UCSD-AML1 (cell line): ENCODE measurements at regions not wholly inside any gene's neighbourhood (a gene's known extent, or its start where the extent isn't known, plus 50 kb on each side); places are given as distances from the start of the nearest gene placed in this dataset.
A peak's percentile ranks its signal among the peaks of the same experiment; 100 is the strongest.

Source experiments
- DNase-seq: peaks from one replicate; lab custom pipeline; 2025; ENCODE audit not compliant: unreplicated experiment; lab: John Stamatoyannopoulos, UW

DNA sequence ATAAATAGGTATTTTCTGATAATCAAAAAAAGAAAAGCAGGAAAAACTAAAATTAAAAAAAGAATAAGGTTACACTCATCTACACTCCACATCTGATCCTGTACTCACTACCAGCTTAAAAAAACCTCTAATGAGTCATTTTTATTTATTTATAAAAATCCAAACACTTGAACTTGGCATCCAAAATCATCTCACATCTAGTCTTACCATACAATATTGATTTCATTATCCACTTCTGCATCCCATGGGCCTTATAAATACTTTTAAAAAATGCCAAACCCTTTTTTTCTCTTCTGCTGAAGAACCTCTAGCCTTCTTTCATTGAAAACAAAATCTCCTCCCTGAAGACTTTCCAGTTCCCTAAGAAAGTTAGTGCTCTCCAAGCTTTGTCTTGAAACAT, 109.7 kb downstream of the TMTC3 start:
- DNase-seq: no peak

DNA sequence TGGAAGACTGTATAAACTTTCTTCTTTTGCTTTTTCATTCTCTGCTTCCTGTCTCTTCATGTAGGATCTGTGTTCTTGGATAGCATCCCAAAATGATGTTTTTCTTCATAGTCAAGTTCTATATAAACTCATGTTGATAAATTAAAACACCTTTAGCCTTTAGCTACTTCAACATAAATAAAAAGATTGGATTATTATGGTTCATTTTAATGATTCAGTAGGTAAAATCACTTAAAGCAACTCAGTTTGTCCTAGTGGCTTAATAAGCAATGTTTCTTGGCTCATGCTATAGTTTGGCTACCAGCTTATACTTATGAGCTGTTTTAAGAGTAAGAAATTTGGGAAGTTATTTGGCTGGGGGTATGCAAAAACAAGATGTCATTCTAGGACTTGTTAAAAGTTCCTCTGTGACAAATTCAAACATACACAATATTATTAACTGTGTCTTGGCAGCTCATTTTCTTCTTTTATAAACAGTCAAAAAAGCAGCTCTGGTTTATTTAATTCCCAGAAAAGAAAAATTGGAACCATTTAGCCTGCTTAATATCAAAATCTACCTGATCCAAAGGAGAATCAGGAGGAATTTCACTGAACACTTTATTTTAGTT, 111.4 kb downstream of the TMTC3 start:
- no peak for DNase-seq

DNA sequence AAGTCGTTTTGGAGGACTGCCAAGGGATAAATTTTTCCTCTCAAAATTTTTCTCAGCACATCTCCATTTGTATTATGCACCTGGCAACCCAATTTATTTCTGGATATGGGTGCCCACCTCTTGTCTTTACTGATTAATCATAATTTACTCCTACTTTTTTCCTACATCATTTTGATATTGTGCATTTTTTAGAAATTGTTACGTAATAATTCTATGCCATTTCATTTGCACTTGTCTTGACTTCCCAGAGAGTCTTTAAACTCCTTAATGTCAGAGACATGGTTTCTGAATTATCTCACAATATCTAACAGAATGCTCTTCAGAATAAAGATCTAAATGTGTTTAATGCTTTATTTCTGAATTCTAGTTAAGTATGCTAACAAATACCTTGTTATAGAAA, 113.1 kb downstream of the TMTC3 start:
- no peak for DNase-seq

- no peak for DNase-seq
Observed at GRCh38 chr12:88255847-88256246, 113.7 kb downstream of the TMTC3 start.

- DNase-seq: no peak
Observed at GRCh38 chr12:88258396-88258795, 116.3 kb downstream of the TMTC3 start.

GRCh38 chr12:88266806-88267360, 124.8 kb downstream of the TMTC3 start:
- DNase-seq: no peak

DNA sequence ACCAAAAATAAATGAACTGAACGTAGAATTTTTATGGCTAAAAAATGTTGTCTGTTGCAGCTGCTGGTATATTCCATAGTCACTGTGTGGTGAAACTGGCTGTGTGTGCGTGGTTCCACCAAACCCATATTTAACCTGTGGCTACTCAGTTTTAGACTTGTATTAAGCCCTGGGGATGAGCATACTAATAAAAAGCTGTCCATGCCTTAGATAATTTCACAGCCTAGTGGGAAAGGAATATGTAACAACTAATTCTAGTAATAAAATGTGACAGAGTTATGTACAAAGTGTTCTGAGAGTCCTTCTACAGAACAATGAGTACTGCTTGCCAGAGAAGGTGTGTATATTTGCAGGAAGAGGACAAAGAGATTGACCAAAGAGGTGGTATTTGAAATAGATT, 125.5 kb downstream of the TMTC3 start:
- no peak for DNase-seq

DNA sequence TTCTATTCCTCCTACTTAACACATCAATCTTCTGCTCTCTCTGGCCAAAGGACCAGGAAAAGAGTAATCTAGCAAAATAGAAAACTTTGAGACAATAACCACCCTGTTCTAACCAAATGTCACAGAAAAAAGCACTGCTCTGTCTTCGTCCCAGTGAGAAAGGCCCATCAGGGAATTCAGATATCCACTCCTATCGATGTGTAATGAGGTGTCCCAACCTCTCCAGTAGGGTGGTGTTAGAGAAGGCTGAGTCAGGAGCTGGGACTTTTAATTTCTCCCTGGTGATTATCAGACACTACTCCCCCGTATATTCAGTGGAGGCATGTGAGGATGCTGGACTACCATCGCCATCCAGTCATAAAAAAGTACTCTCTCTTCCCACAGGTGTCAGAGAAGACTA, 130.3 kb downstream of the TMTC3 start:
- DNase-seq: no peak

DNA sequence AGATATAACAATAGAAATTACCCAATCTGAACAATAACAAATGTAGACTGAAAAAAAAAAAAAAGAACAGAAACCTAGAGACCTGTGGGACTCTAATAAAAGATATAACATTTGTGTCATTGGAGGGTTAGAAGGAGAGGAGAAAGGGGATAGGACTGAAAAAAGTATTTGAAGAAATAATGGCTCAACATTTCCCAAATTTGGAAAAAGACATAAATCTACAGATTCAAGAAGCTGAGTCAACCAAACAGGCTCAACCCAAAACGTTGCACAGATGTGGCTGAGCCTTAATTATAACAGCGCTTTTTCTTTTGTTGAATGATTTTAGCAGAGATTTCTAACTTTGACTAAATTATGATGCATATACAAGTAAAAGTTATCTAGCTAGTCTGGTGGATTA, 131.3 kb downstream of the TMTC3 start:
- no peak for DNase-seq

- DNase-seq: no peak
Observed at GRCh38 chr12:88273875-88274274, 131.8 kb downstream of the TMTC3 start.

GRCh38 chr12:88291498-88292131, 149.5 kb downstream of the TMTC3 start:
- no peak for DNase-seq

GRCh38 chr12:88298014-88298682, 156.0 kb downstream of the TMTC3 start:
- no peak for DNase-seq

DNA sequence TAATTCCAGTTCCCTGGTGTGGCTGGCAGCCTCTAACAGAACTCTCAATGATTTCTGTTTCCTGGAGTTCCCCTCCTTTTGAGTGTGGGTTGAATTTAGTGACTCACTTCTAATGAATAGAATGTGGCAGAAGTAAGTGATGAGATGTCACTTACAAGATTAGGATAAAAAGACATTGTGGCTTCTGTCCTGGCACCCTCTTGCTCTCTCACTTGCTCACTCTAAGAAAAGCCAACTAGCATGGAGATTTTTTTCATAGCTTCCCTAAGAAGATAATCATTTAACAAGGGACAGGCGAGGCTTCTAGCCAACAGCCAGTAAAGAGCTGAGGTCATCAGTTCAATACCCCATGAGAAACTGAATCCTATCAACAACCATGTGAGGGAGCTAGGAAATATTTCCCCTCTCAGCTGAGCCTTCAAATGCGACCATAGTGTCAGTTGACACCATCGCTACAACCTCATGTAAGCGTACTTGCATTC, 156.7 kb downstream of the TMTC3 start:
- DNase-seq: no peak

GRCh38 chr12:88299567-88300101, 157.5 kb downstream of the TMTC3 start:
- peak; percentile 2 for DNase-seq

- no peak for DNase-seq
Observed at GRCh38 chr12:88300931-88301330, 158.8 kb downstream of the TMTC3 start.

GRCh38 chr12:88303335-88303734, 161.2 kb downstream of the TMTC3 start:
- DNase-seq: no peak

DNA sequence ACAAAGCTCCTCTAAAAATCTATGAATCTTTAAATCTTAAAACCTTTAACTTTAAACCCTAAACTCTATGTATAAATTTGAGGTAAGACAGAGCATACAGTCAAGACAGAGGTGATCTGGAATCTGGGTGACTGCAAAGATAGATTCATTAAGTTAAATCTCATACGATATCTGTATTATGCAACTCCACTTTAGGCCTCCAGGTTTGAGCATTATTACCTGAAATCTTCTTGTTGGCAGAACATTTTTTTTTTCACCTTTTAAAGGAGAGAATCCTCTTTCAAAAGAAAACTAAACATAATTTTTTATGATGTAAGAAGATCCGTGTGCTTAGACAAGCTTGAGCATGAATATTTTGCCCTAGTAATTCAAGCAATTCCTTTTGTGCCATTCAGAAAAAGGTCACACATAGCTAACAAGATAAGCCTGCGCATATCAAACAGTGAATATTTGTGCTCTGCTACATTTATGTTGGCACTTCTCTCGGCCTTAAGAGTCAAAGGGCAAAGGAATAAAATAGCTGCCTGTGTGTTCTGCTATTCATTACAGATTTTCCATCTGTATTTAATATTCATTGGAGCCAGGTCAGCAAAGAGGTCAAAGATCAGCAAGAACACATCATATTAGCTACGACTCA, 163.3 kb downstream of the TMTC3 start:
- no peak for DNase-seq

DNA sequence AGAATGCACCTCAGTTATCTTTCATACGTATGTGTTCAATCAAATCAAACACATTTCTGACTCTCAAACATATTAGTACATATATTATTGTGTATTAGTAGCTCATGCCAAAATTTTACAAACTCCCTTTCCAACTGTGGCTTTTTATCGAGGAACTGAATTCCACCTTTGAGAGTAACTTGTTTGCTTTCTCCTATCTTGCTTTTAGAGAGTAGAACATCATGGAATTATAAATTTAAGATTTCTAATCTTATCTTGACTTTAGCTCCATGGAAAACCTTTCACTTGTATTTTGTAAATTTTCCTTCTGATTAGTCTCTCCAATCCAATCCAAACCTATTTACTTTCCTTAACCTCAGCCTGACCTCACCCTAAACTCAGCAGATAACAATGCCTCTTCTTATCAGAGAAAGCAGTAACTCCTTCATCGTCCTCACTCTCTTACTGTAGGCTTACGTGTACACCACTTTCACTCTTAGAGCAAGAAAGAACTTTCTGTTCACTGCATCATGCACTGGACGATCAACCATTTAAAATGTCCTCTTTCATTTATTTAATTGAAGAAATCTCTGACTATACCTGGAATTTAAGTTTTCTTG, 164.5 kb downstream of the TMTC3 start:
- DNase-seq: no peak

DNA sequence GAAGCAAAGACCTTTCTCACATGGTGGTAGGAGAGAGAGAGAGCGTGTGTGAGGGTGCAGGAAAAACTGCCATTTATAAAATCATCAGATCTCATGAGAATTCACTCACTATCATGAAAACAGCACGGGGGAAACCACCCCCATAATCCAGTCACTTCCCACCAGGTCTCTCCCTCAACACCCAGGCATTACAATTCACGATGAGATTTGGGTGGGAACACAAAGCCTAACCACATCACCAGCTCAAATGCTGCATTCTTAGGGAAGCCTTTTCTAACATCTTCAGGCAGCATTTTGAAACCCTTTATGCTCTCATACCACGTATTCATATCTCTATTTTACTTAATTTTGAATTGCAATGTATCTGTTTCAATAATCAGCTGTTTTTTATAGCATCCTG, 165.9 kb downstream of the TMTC3 start:
- DNase-seq: no peak

DNA sequence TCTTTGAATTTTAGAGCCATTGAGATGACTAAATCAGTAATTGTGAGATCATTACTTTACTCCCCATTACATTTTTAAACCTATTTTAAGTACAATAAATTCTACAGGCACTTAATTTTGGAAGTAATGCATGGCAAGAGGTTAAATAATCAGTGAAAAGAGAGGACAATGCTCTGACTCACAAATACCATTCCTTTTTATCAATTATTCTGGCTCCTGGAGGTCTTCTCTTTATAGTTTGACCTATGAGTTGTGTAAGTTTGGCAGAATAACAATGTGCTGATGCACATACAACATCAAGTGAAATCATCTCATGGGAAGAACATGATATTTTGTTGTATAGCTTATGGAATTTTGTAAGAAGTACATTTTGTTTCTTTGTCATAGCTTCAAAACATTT, 166.7 kb downstream of the TMTC3 start:
- no peak for DNase-seq

GRCh38 chr12:88309546-88309945, 167.4 kb downstream of the TMTC3 start:
- no peak for DNase-seq
